Activated T-cell treated with anti-CD3 and anti-CD28 coated beads for 24 hours (primary cell): ENCODE measurements at regions not wholly inside any gene's neighbourhood (a gene's known extent, or its start where the extent isn't known, plus 50 kb on each side); places are given as distances from the start of the nearest gene placed in this dataset.
"Not testable (repeated sequence)": the region's sequence is repeated elsewhere in the genome, so short reads cannot be mapped to it uniquely, and the experiment has no call there.

ENCODE experiments used
- DNase-seq: peaks from one replicate; pipeline ENCODE4 v3.0.0-alpha.2; 2020; ENCODE audit warnings: low read depth

DNA sequence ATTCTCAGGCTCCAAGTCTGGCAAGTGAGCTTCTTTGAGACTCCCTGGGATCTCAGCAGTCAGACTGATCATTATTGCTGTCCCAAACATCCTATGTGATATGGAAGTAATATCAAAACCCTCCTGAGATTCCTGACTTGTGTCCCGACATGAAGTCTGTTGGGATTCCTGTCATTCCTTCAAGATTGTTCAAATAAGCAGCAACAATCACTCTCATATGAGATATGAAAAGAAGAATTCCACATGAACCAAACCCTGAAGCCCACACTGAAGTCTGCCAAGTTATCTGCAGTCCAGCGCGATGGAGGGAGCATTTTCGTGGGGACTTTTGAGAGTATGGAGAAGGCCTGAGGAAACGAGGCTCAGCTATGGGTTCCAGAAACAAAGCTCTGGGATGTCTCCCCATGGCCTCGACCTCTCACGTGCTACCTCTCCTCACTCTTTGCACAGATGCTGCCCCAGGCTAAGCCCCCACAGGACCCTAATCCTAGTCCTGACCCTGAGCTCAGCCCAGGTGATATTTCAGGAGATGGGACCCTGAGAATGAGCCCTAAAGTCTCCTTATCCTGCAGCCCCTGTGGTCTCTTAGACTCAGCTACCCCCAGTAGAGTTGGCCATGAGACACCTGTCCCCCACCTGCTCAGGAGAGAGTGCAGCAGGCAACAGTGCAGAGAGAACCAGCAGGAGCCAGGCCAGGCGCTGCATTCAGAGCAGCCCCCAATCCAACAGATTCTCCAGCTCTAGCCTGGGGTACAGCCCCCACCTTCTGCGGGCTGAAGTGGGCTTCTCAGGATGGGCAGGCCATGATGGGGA is 100.2 kb downstream of the GGTLC2 start:
- DNase-seq: no peak

DNA sequence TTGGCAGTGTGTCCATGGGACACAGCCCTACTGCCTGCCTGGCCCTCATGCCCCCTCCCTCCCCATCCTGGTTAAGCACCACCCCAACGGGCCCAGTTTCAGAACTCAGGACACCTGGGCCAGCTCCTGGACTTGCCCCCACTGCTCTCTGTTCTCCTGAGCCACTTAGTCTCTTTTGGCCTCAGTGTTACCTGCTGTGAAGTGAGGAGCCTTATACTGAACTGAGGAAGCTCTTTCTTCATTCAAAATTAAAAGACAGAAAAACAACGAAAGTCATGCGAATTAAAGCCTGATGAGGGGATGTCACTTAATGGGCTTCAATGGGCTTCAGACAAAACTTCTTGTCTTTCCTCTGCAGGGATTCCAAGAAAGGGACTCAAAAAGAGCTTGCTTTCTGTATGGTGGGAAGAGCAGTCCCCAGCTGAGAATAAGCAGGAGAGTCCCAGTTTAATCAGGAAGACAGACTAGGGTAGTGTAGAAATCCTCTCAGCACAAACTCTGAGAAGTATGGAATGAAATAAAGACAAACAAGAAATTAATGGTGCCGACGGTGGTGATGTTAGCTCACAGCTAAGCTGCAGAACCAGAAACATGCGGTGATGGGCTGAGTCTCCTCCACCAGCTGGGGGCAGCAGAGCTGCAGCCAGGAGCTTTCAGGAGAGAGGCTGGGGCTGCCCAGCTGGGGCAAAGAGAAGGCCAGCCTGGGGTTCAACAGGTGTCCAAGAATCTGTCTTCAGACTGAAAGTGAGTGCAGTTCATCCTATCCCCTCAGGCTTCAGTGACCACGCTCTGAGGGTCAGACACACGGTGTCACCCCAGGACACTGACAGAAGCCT is 101.0 kb downstream of the GGTLC2 start:
- peak; percentile 23 for DNase-seq

DNA sequence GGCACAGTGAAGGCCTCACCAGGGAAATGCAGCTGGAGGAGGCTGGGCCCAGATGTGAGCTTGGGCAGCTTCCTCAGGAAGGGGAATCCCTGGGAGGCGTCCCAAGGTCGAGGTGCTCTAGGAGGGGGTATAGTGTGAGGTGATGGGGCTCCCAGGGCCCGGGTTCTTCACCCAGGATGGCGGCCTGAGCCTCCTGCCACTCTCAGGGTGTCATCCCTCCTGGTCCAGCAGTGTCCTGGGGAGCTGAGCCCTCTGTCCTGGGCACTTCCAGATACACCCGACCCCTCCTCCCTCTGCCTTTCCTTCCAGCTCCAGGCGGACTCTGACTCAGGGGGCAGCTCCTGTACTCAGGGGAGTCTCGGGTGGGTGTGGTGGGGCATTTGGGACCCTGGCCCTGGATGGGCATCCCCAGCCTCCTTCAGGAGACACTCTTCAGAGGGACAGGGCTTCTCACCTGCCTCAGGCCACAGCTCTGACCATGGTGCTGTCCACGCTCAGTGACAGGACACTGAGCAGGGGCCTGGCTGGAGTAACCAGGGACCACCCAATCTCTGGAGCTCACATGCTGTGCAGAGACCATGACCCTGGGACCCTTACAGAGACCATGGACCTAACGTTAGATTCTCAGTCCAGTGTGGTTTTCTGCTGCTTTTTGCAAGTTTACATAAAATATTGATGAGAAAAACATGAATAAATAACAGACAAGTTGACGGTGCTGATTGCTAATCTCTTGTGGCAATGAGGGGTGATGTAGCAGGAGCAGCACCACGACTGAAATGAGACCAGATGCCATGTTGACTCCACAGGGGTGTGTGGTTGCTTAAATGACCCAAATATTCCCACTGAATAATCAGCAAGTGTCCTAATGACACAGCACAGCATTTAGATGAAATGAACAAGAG is 101.9 kb downstream of the GGTLC2 start:
- no peak for DNase-seq

DNA sequence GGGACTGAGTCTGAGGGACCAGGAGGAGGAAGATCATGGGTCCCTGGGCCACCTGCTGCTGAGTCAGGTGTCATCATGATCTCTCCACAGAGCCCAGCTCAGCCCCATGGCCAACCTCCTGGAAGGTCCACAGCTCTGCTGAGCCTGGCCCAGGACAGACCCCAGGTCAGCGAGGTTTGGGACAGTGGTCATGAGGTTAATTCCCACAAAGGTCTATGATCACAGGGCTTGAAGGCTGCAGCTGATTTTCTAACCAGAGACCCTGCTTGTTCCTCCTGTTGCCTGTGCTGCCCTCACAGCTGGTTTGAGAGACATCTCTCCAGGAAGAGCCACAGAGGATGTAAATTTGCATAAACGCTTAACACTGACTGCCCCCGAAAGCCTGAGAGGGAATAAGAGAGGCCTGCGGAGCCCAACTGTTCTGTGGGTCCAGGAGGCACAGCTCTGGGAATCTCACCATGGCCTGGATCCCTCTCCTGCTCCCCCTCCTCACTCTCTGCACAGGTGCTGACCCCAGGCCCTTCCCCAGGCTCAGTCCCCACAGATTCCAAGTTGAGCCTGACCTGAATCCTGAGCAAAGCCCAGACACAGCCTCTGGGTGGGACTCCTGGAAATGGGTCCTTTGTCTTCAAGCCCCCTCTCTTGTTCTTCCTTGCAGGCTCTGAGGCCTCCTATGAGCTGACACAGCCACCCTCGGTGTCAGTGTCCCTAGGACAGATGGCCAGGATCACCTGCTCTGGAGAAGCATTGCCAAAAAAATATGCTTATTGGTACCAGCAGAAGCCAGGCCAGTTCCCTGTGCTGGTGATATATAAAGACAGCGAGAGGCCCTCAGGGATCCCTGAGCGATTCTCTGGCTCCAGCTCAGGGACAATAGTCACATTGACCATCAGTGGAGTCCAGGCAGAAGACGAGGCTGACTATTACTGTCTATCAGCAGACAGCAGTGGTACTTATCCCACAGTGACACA is 102.8 kb downstream of the GGTLC2 start:
- DNase-seq: no peak

DNA sequence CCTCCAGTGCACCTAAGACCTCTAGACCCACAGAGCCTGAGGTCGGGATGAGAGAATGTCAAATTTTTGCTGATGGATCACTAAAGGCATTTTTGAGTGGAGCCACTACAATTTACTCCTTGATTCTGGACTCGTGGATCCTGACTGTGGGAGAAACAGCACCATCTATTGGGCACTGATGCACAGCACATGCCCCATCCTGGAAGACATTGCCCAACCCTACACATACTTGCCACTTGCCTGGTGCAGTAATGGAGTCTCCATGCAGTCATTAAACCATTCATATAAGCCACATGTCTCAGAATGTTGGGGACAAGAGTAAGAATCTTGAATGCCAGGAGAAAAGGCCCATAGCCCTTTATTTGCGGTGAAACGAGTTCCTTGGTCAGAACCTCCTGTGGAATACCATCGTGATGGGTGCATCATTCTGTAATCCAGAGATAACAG is 103.9 kb downstream of the GGTLC2 start:
- peak; percentile 26 for DNase-seq

DNA sequence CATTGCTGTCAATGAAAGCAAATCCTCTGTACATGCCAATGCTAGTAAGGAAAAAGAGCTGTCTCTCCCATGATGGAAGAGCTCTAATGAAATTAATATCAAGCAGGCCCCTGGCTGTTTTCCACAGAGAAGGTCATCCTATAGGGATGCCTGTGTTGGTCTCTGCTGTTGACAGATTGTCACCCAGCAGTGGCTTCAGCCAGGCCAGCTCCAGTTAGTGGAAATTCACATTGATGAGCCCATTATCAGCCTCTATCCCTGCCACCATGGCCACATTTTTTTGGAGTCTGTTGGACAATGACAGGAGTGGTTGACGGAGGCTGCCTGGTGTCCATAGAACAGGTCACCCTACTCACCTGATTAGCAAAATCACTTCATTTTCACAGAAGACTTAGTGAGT is 104.3 kb downstream of the GGTLC2 start:
- DNase-seq: no peak

DNA sequence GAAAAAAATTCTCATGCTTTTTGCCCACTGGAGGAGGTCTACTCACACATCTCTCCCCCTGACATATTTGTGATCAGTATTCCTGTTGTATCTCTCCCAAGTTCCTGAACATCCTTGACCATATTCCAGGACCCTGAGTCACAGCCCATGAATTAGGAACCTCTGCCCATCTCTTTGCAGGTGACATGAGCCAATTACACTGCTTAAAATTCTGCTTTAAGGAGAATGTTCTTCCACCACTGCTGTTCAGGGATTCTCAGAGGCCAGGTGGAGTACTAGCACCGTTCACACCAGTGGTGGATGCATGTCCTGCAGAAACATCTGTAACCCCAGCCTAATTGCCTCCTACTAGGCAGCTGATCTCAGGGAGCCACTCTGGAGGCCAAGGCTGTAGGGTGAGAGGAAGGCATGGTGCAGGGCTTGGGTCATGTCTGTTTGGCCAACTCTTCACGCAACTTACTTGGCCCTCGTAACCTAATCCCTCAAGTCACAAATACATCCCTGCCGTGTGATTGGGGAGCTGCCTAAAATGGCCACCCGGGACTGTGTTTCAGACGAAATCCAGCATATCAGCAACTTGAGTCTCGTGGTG is 104.8 kb downstream of the GGTLC2 start:
- no peak for DNase-seq

DNA sequence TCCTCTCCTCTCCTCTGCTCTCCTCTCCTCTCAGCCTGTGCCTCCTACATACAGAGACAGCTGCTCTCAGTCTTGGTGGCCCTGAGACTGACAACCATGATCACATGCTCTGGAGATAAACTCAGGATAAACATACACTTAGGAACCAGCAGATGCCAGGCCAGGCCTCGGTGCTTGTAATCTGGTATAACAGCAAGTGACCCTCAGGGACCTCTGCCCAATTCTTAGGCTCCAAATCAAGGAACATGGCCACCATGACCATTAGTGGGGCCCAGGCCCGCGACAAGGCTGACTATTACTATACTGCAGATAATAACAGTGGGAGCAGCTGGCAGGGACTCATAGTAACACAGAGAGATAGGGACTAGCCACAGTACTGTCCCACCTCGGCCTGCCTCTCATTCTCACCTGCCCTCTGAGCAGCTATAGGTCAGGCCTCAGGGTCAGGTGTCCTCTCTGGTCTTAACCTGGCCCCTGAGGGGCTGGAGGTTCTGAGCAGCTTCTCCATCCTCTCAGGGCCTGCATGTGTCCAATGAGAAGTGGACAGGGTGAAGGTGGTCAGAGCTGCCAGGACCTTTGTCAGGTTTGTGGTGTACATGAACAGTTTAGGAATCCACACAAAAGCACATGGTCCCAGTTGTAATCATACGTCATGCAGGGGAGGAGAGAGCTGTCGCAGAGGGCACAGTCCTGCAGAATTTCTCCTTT is 106.1 kb downstream of the GGTLC2 start:
- no peak for DNase-seq

DNA sequence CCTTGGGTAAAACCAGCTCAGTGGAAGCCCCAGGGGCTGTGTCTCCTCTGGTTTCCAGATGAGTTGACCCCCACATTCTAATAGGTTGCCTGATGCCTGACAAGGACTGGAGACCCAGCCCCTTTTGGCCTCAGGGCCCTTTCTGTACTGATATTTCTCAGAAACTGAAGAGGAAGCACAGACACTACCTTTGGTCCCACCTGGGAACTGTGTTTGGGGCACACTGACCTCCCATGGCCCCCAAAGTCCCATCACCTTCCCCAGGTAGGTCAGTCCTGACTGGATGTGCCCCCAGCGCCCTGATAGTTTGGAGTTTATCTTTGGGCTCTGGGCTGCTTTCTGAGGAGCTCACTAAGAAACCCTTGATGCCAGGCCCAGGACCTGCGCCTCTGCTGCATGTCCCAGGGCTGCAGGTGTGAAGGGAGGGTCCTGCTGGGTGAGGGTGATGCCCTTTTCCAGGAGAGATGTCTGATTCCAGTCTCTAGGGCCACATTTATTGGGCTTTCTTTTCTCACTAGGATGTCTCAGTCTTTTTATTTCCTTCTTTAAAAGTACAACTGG is 106.7 kb downstream of the GGTLC2 start:
- DNase-seq: no peak

DNA sequence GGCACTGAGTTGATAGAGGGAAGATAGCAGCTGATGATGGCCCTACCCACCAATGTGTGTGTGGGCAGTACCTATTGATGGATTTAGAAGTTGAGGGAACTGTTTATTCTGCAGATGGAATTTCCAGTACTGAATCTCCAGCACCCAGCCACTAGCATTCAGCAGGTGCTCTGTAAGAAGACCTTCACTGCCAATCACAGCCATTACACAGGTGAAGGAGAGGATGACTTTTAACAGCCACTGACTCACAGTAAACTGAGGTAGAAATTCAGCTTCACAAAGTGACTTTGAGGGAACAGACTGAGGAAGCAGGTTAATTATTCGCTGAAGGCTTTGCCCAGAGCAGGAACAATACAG is 107.8 kb downstream of the GGTLC2 start:
- no peak for DNase-seq

DNA sequence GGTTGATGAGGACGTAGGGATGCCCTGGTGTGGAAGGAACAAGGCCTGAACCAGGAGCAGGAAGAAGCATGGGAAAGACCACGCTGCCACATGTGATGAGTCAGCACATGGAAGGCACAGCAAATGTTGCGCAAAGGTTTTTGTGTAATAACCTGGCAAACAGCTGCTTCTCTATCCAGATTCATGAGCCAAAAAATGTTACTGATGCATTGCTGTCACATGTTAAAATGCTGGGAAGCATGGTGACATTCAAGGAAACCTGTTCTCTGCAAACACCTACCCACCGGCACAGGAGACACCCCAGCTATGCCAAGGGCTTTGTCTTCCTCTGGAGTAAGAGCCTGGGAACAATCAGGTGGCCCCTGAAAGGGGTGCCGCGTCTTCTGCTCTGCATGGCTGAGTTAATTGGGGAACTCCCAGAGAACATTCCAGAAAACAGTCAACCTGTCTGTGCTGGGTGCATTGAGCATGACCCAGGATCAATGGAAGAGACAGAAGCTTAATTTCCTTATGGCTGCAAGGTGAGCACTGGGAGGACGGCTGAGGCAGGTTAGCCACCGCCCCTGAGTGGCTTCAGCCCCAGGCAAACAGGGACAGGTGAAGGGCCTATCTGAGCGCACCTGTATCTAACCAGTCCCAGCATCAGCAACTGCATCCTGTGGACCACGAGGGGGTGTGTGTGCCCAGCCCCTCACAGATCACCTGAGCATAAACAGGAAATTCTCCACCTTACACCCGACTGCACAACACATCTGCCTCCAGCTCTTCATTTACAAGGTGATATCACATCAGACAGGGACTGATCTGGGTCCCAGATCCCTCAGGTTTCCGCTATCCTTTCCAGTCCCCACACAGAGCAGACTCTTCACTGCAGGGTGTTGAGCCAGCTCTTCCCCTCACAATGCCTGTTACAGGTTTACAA is 108.4 kb downstream of the GGTLC2 start:
- DNase-seq: no peak

DNA sequence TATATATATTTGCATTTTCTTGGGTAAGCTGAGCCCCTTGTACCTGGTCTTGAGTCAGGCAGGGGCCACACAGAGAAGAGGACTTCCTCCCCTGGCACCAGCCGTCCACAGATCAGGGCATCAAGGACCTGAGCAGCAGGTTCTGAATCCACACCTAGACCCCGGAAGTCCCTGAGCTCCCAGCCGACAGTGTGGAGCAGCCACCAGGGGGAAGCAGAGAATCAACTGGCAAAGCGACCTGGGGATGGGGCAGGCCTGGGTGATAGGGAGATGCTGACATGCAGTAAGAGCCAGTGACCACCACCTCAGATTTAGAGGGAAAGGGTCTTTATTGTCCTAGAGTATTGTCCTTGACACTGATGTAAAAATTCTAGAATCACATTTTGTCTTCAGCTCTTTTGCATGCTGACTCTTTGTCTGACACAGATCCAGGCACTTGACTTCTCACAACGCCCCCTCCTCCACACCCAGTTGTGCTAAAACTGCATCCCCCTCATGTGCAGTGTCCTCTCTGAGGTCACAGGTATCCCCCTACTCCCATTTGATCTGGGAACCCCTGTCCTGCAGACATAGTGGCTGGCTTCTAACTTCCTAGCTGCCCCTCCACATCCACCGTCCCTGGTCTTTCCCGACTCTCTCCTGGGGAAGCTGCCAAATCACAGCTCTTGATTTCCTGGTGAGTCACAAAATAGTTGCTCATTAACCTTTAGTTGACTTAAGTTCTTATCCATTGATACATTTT is 109.3 kb downstream of the GGTLC2 start:
- peak; percentile 76 for DNase-seq

DNA sequence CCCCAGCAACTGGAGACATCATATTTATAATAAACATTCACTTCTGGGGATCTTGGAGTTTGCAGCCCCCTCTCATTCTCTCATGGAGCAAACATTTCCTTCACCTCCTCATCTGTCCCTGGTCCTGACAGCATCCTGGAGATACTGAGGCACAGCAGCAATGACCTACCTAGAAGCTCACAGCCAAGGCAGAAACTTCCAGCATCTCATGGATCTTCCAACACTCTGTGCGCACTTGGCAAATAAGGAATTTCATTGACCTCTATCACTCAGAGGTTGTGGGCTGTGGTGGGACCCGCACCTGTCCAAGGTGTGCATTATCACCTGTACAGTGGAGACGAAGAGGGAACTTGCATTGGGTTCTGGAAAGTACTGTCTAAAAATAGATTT is 109.8 kb downstream of the GGTLC2 start:
- no peak for DNase-seq

DNA sequence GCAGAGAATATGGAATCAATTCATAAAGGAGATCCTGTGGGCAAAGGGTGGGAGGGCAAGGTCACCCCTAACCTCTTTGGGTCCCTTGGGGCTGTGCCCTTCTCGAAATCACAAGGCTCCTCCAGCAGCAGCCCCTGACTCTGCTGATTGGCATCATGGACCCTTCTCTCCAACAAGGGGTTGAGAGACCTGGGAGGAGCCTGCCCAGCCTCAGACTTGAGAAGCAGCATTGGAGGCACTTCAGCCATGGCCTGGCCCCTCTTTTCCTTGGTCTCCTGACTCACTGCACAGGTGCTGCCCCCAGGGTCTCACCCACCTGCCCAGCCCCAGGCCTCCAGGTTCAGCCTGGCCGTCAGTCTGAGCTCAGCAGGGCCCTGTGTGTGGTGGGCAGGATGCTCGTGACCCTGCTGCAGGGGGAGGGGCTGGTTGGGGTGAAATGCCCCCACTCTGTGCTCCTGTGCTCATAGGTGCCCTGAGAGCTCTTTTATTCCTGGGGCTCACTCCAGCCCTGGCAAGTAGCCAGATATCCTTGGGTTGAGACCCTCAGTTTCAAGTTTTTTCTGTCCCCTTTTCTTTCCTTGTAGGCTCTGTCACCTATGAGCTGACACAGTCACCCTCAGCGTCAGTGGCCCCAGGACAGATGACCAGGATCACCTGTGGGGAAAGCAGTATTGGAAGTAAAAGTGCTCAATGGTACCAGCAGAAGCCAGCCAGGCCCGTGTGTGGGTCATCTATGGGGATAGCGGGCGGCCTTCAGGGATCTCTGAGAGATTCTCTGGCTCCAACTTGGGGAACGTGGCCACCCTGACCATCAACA is 110.8 kb downstream of the GGTLC2 start:
- DNase-seq: no peak

DNA sequence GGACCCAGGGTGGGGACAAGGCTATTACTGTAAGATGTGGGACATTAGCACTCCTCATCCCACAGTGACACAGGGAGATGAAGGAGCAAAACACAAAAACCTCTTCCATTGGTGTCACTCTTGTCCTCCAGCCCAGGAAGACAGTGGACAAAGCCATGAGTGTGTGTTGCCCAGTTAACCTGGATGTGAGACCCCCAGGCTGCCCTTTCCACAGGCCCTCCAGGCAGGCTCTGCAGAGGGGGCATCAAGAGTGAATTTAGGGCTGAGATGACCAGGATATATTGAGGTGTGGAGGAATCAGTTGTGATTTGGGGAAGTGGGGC is 111.3 kb downstream of the GGTLC2 start:
- no peak for DNase-seq

DNA sequence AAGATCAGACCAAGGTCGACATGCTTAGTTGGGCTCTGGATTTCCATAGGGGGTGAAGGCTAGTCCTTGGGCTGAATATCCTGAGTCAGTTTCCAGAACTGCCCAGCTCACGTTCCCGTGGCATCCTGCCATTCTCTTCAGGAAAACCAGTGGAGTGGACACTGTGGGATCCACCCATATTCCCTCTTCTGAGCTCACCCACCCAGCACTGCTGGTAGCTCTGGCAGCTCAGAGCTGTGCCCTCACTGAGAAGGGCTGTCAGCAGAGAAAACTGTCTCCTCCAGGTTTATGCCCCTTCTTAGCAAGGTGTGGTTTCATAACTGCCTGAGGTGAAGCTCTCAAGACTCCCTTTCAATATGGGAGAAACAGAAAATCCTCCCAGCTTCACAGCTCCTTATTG is 111.7 kb downstream of the GGTLC2 start:
- no peak for DNase-seq

DNA sequence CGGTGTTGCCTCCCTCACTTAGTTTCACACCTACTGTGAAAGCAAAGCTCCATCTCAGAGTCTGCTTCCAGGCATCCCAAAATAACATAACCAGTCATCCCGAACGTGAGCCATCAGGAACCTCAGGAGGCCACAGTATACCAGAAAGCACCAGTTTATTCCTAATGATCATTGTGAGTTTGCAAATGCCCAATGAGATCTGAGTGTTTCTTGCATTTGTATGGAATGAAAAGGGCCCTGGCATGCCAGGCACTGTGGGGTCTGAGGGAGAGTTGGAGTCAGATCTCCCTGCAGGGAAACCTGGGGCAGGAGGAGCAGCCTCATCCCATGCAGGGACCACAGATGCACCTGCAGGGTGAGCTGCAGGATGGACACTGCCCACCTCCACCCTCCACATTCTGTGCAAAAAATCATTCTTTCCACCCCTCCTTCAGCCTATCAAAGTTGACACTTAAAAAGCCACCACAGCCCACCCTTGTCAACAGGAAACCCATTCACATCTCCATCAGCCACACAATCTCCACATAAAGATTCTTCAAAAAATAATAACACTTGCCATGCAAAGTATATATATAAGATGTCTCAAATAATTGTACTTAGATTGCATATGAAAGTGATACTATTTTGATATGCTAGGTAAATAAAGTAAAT is 112.3 kb downstream of the GGTLC2 start:
- not testable (repeated sequence) for DNase-seq
